PC-9 (cell line): ENCODE measurements at regions not wholly inside any gene's neighbourhood (a gene's known extent, or its start where the extent isn't known, plus 50 kb on each side); places are given as distances from the start of the nearest gene placed in this dataset.

Experiments
- BruUV-seq: library from RNA; stranded (reverse); fragments of 400-500 nt; replicated peaks from 2 replicates; lab custom pipeline; 2021; lab: Mats Ljungman, UMichigan
- CTCF ChIA-PET: fragments of 300-600 bp; sonication (Branson Sonifier 250); formaldehyde crosslinking; loops from one replicate; lab custom pipeline; 2022; ENCODE audit warnings: antibody characterized with exemption; lab: Charles Lee
- POLR2A ChIA-PET: fragments of 300-600 bp; sonication (Branson Sonifier 250); formaldehyde crosslinking; loops from one replicate; lab custom pipeline; 2022; ENCODE audit warnings: antibody characterized with exemption; ENCODE audit not compliant: unreplicated experiment; lab: Charles Lee
- DNase-seq, 2 experiments: peaks; one replicate each; pipeline versions ENCODE4 v3.0.0 to v3.0.0-alpha.2; 2015 to 2022; ENCODE audit warnings: mixed read lengths in 1 of 2
- H2AFZ ChIP-seq: fragments of 200-600 bp; sonication (generic); 2 replicates; pipeline ENCODE4 v1.8.1; 2017; ENCODE audit warnings: antibody characterized with exemption
- H3F3A ChIP-seq: fragments of 200-600 bp; sonication (generic); 2 replicates; pipeline ENCODE4 v1.8.1; 2017; ENCODE audit warnings: antibody characterized with exemption, mild to moderate bottlenecking, low read depth; ENCODE audit not compliant: insufficient read depth
- H3K27ac ChIP-seq: fragments of 200-600 bp; sonication (generic); 2 replicates; pipeline ENCODE4 v1.6.1; 2016; ENCODE audit warnings: mixed run types
- H3K27me3 ChIP-seq: fragments of 200-600 bp; sonication (generic); 2 replicates; pipeline ENCODE4 v1.6.1; 2016; ENCODE audit warnings: low read depth, mixed run types; ENCODE audit not compliant: insufficient read depth
- H3K36me3 ChIP-seq: fragments of 200-600 bp; sonication (generic); 2 replicates; pipeline ENCODE4 v1.6.1; 2016; ENCODE audit warnings: low read depth, mixed run types
- H3K4me1 ChIP-seq: fragments of 200-600 bp; sonication (generic); replicated peaks from 2 replicates; pipeline ENCODE4 v1.6.1; 2016; ENCODE audit warnings: mixed run types; ENCODE audit not compliant: insufficient read depth
- H3K4me2 ChIP-seq: fragments of 200-600 bp; sonication (generic); 2 replicates; pipeline ENCODE4 v1.6.1; 2017; ENCODE audit warnings: mixed run types
- H3K4me3 ChIP-seq: fragments of 200-600 bp; sonication (generic); 2 replicates; pipeline ENCODE4 v1.6.1; 2016; ENCODE audit warnings: mixed run types
- H3K79me2 ChIP-seq: fragments of 200-600 bp; sonication (generic); 2 replicates; pipeline ENCODE4 v1.6.1; 2017; ENCODE audit warnings: low read depth, mixed run types
- H3K9me2 ChIP-seq: fragments of 200-600 bp; sonication (generic); 2 replicates; pipeline ENCODE4 v1.8.1; 2017; ENCODE audit warnings: mild to moderate bottlenecking; ENCODE audit not compliant: insufficient read depth
- H3K9me3 ChIP-seq: fragments of 200-600 bp; sonication (generic); 2 replicates; pipeline ENCODE4 v1.8.1; 2016; ENCODE audit warnings: low read depth; ENCODE audit not compliant: insufficient read depth
- H4K20me1 ChIP-seq: fragments of 200-600 bp; sonication (generic); 2 replicates; pipeline ENCODE4 v1.8.1; 2017; ENCODE audit not compliant: insufficient read depth
- CTCF ChIP-seq: fragments of 200-600 bp; sonication (generic); conservative IDR thresholded peaks from 2 replicates; pipeline ENCODE4 v1.6.1; 2017; ENCODE audit warnings: mixed run types, antibody characterized with exemption, mild to moderate bottlenecking, moderate library complexity
- EZH2 ChIP-seq: fragments of 200-600 bp; sonication (generic); IDR thresholded peaks from 2 replicates; pipeline ENCODE4 v1.8.0; 2017; ENCODE audit warnings: antibody characterized with exemption, low read depth
- intact Hi-C: fragments of 100-400 bp; cut with micrococcal nuclease; formaldehyde crosslinking; loops from one replicate; pipeline ENCODE4 v1.10.0; 2022; ENCODE audit not compliant: unreplicated experiment

DNA sequence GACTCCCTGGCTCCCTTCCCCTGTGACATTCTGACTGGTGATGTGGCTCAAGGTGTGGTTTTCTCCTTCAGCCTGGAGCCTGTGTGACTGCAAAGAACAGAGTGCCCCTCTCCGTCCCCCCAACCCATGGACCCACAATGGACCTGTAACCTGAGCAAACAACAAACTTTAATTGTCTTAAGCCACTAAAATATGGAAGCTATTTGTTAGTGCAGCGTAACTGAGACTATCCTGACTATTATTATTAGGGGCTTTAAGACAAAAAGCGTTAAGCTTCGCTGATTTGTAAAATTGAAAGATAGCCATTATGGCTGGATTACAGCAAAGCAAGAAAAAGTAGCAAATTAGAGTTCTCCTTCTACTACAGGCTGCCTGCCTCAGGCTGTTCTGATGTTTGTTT is 426.9 kb downstream of the STK39 start:
- ChIA-PET CTCF (no interaction called here), POLR2A (no interaction called here)
- no peak for DNase-seq
- no TSS peak for BruUV-seq
- no peaks in the 10 kb centered on the region for H3K4me1 ChIP-seq
- H3F3A ChIP-seq: no peaks in the 10 kb centered on the region
- H3K27ac ChIP-seq: no peak overlapping the region
- no peak overlapping the region for H3K4me3 ChIP-seq
- no peak for TF ChIP-seq CTCF
- no peak for TF ChIP-seq EZH2
- H3K36me3 ChIP-seq: no peaks in the 10 kb centered on the region
- H2AFZ ChIP-seq: no peak overlapping the region
- intact Hi-C loops: no loop called here
- no peaks in the 10 kb centered on the region for H3K27me3 ChIP-seq
- no peak overlapping the region for H3K4me2 ChIP-seq
- no peaks in the 10 kb centered on the region for H3K79me2 ChIP-seq
- H4K20me1 ChIP-seq: no peaks in the 10 kb centered on the region
- H3K9me2 ChIP-seq: no peaks in the 10 kb centered on the region
- H3K9me3 ChIP-seq: no peaks in the 10 kb centered on the region

GRCh38 chr2:167818521-167818920 is 428.9 kb downstream of the STK39 start:
- no peaks in the 10 kb centered on the region for H3K9me2 ChIP-seq
- no peaks in the 10 kb centered on the region for H3K36me3 ChIP-seq
- no peaks in the 10 kb centered on the region for H3K27me3 ChIP-seq
- intact Hi-C loops: no loop called here
- no peaks in the 10 kb centered on the region for H4K20me1 ChIP-seq
- H3F3A ChIP-seq: no peaks in the 10 kb centered on the region
- H3K79me2 ChIP-seq: no peaks in the 10 kb centered on the region
- H3K4me2 ChIP-seq: no peak overlapping the region
- no TSS peak for BruUV-seq
- DNase-seq: no peak
- ChIA-PET CTCF (no interaction called here), POLR2A (no interaction called here)
- no peak overlapping the region for H2AFZ ChIP-seq
- H3K4me1 ChIP-seq: no peaks in the 10 kb centered on the region
- no peaks in the 10 kb centered on the region for H3K9me3 ChIP-seq
- no peak overlapping the region for H3K27ac ChIP-seq
- TF ChIP-seq EZH2 (no peak), CTCF (no peak)
- H3K4me3 ChIP-seq: no peak overlapping the region

DNA sequence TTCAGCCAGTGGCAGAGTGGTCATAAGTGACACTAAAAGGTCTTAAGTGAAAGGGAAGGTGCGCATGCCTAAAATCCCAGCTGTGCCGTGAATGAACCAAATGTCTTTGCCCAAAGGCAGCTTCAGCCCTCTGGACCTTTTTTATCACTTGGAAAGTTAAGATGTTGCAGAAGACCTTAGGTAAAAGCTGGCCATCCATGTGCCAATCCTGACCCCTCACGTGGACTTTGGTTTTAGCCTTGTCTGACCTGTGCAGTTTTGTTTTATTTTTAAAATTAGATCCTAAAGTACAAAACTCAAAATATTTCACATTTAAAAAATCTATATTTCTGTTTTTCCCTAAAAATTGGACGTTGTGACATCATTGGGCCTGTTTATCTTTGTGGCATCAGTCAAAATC is 429.5 kb downstream of the STK39 start:
- Histone ChIP-seq H3K9me3 (no peaks in the 10 kb centered on the region), H3K9me2 (no peaks in the 10 kb centered on the region), H4K20me1 (no peaks in the 10 kb centered on the region), H3K4me1 (no peaks in the 10 kb centered on the region), H3K36me3 (no peaks in the 10 kb centered on the region), H3K79me2 (no peaks in the 10 kb centered on the region), H3K27ac (no peak overlapping the region), H3K27me3 (no peaks in the 10 kb centered on the region), H3K4me2 (no peak overlapping the region), H2AFZ (no peak overlapping the region), H3F3A (no peaks in the 10 kb centered on the region), H3K4me3 (no peak overlapping the region)
- CTCF ChIA-PET: no interaction called here
- no peak for TF ChIP-seq EZH2
- TF ChIP-seq CTCF: no peak
- POLR2A ChIA-PET: no interaction called here
- intact Hi-C loops: no loop called here
- no peak for DNase-seq
- BruUV-seq: no TSS peak
